GM12878 (cell line): ENCODE measurements at regions not wholly inside any gene's neighbourhood (a gene's known extent, or its start where the extent isn't known, plus 50 kb on each side); places are given as distances from the start of the nearest gene placed in this dataset.

Experiments
- ATAC-seq: fragments of 200-7000 bp; cut with Tn5 transposase; 3 replicates; pipeline ENCODE4 v1.9.1; 2020; ENCODE audit warnings: mild to moderate bottlenecking, moderate library complexity
- BruUV-seq: library from RNA; stranded (reverse); fragments of 400-500 nt; replicated peaks from 2 replicates; lab custom pipeline; 2021; lab: Mats Ljungman, UMichigan
- CTCF ChIA-PET: fragments of 300-600 bp; sonication (Branson Sonifier 250); formaldehyde crosslinking; extraction: SDS; loops from one replicate; lab custom pipeline; 2021; ENCODE audit warnings: inconsistent platforms; lab: Yijun Ruan, JAX
- POLR2A ChIA-PET: fragments of 350-600 bp; formaldehyde crosslinking; extraction: SDS; loops from one replicate; lab custom pipeline; 2021; ENCODE audit warnings: inconsistent platforms; lab: Charles Lee
- RAD21 ChIA-PET: fragments of 300-600 bp; sonication (Branson Sonifier 250); formaldehyde crosslinking; loops from one replicate; lab custom pipeline; 2023; ENCODE audit warnings: antibody characterized with exemption; ENCODE audit not compliant: unreplicated experiment; lab: Charles Lee
- SMC1A ChIA-PET: fragments of 300-600 bp; sonication (Branson Sonifier 250); formaldehyde crosslinking; loops from one replicate; lab custom pipeline; 2023; ENCODE audit not compliant: unreplicated experiment, uncharacterized antibody; lab: Charles Lee
- DNase-seq: peaks from one replicate; pipeline ENCODE4 v3.0.0-alpha.2; 2011; ENCODE audit warnings: low read depth, low spot score
- FAIRE-seq: peaks from 3 replicates; lab custom pipeline; 2011; peaks lifted over from hg19 to GRCh38; lab: Jason Lieb, UNC
- H2AFZ ChIP-seq: 2 replicates; pipeline ENCODE4 v1.6.0; 2011; ENCODE audit warnings: low read depth, low read length, control low read depth; ENCODE audit not compliant: control insufficient read depth
- H3K27ac ChIP-seq: 2 replicates; pipeline ENCODE4 v1.5.1; 2011; ENCODE audit warnings: control low read depth; ENCODE audit not compliant: control insufficient read depth, insufficient read depth
- H3K27me3 ChIP-seq, 2 experiments: replicated peaks in 1 of 2; 2 replicates each; pipeline versions ENCODE4 v1.6.0 to v1.6.1; 2011; ENCODE audit warnings: low read length in 1 of 2; ENCODE audit not compliant: control insufficient read depth in 2 of 2, insufficient read depth in 2 of 2
- H3K36me3 ChIP-seq, 2 experiments: 2 replicates each; pipeline ENCODE4 v1.5.1; 2011; ENCODE audit warnings: low read length in 1 of 2; ENCODE audit not compliant: control insufficient read depth in 2 of 2, insufficient read depth in 2 of 2
- H3K4me1 ChIP-seq: 2 replicates; pipeline ENCODE4 v1.6.1; 2011; ENCODE audit warnings: mild to moderate bottlenecking, low read length, moderate library complexity, mixed read lengths; ENCODE audit not compliant: control insufficient read depth, insufficient read depth
- H3K4me2 ChIP-seq: 2 replicates; pipeline ENCODE4 v1.6.0; 2011; ENCODE audit warnings: control low read depth; ENCODE audit not compliant: control insufficient read depth, insufficient read depth
- H3K4me3 ChIP-seq: fragments of 200-600 bp; sonication (generic); 2 replicates; pipeline ENCODE4 v1.5.1; 2016
- H3K79me2 ChIP-seq: 2 replicates; pipeline ENCODE4 v1.6.0; 2011; ENCODE audit warnings: low read length; ENCODE audit not compliant: control insufficient read depth, insufficient read depth
- H3K9ac ChIP-seq: 2 replicates; pipeline ENCODE4 v1.8.0; 2011; ENCODE audit warnings: low read length, control low read depth, mixed read lengths; ENCODE audit not compliant: control insufficient read depth, insufficient read depth
- H3K9me3 ChIP-seq: replicated peaks from 3 replicates; pipeline ENCODE4 v1.5.1; 2011; ENCODE audit warnings: mild to moderate bottlenecking, low read length; ENCODE audit not compliant: control insufficient read depth, insufficient read depth
- H4K20me1 ChIP-seq: 2 replicates; pipeline ENCODE4 v1.6.0; 2011; ENCODE audit not compliant: control insufficient read depth, insufficient read depth
- CHD2 ChIP-seq: IDR thresholded peaks from 2 replicates; pipeline ENCODE4 v1.6.1; 2011; ENCODE audit warnings: low read depth, low read length, improper control_type of control experiment, borderline replicate concordance
- ESRRA ChIP-seq: IDR thresholded peaks from 2 replicates; pipeline ENCODE4 v1.6.1; 2012; ENCODE audit warnings: mild to moderate bottlenecking, low read length, improper control_type of control experiment
- IRF3 ChIP-seq: fragments of 450-650 bp; IDR thresholded peaks from 2 replicates; pipeline ENCODE4 v1.6.1; 2014; ENCODE audit warnings: mild to moderate bottlenecking
- LARP7 ChIP-seq: fragments of 450-650 bp; IDR thresholded peaks from 2 replicates; pipeline ENCODE4 v1.6.1; 2017; ENCODE audit warnings: mild to moderate bottlenecking
- NBN ChIP-seq: fragments of 450-650 bp; IDR thresholded peaks from 2 replicates; pipeline ENCODE4 v1.6.1; 2016
- RAD51 ChIP-seq: fragments of 450-650 bp; IDR thresholded peaks from 2 replicates; pipeline ENCODE4 v1.6.1; 2016; ENCODE audit warnings: moderate library complexity, mild to moderate bottlenecking, inconsistent platforms
- SKIL ChIP-seq: fragments of 450-650 bp; IDR thresholded peaks from 2 replicates; pipeline ENCODE4 v1.6.1; 2017; ENCODE audit warnings: mild to moderate bottlenecking, low read depth, inconsistent platforms; ENCODE audit not compliant: poor library complexity, severe bottlenecking
- WRNIP1 ChIP-seq: IDR thresholded peaks from 2 replicates; pipeline ENCODE4 v1.6.1; 2011; ENCODE audit warnings: low read depth, low read length, improper control_type of control experiment, borderline replicate concordance
- WGBS: methylation state at CpG from one replicate; pipeline ENCODE4 v1.1.6; 2016; ENCODE audit warnings: low lambda C conversion rate; ENCODE audit not compliant: insufficient replicate concordance, insufficient coverage; ENCODE audit errors: missing lambda C conversion rate; 5-methylcytosine and 5-hydroxymethylcytosine counted together
- in situ Hi-C: fragments of 300-500 bp; cut with MboI; formaldehyde crosslinking; loops from 9 replicates; pipeline ENCODE4 v1.14.3; 2018; ENCODE audit warnings: mixed read lengths
- intact Hi-C: fragments of 100-400 bp; cut with micrococcal nuclease; formaldehyde crosslinking; loops from one replicate; pipeline ENCODE4 v1.14.2; 2022; ENCODE audit not compliant: unreplicated experiment
- TF ChIP-seq, protein P1 (sequence below): fragments of 450-650 bp; IDR thresholded peaks from 2 replicates; pipeline ENCODE4 v1.6.1; 2017; ENCODE audit warnings: mild to moderate bottlenecking
- TF ChIP-seq, protein P2 (sequence below): fragments of 450-650 bp; IDR thresholded peaks from 2 replicates; pipeline ENCODE4 v1.6.1; 2017; ENCODE audit warnings: borderline replicate concordance
- TF ChIP-seq, protein P3 (sequence below): IDR thresholded peaks from 2 replicates; pipeline ENCODE4 v1.6.1; 2011; ENCODE audit warnings: borderline replicate concordance, low read depth, mild to moderate bottlenecking, moderate library complexity, low read length; ENCODE audit not compliant: insufficient read depth, poor library complexity, severe bottlenecking

DNA sequence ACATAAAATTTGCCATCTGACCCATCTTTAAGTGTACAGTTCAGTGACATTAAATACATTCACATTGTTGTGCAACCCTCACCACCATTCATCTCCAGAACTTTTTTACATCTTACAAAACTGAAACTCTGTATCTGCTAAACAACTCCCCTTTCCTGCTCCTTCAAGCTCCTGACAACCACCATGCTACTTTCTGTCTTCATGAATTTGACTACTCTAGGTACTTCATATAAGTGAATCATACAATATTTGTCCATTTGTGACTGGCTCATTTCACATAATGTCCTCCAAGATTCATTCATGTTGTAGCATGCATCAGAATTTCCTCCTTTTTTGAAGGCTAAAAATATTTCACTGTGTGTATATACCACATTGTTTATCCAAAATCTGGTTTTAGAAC lies 86.9 kb upstream of the SMLR1 start (continued):
- TF ChIP-seq, protein P1, sequence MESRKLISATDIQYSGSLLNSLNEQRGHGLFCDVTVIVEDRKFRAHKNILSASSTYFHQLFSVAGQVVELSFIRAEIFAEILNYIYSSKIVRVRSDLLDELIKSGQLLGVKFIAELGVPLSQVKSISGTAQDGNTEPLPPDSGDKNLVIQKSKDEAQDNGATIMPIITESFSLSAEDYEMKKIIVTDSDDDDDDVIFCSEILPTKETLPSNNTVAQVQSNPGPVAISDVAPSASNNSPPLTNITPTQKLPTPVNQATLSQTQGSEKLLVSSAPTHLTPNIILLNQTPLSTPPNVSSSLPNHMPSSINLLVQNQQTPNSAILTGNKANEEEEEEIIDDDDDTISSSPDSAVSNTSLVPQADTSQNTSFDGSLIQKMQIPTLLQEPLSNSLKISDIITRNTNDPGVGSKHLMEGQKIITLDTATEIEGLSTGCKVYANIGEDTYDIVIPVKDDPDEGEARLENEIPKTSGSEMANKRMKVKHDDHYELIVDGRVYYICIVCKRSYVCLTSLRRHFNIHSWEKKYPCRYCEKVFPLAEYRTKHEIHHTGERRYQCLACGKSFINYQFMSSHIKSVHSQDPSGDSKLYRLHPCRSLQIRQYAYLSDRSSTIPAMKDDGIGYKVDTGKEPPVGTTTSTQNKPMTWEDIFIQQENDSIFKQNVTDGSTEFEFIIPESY = no peak
- TF ChIP-seq, protein P2, sequence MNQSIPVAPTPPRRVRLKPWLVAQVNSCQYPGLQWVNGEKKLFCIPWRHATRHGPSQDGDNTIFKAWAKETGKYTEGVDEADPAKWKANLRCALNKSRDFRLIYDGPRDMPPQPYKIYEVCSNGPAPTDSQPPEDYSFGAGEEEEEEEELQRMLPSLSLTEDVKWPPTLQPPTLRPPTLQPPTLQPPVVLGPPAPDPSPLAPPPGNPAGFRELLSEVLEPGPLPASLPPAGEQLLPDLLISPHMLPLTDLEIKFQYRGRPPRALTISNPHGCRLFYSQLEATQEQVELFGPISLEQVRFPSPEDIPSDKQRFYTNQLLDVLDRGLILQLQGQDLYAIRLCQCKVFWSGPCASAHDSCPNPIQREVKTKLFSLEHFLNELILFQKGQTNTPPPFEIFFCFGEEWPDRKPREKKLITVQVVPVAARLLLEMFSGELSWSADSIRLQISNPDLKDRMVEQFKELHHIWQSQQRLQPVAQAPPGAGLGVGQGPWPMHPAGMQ = no peak

DNA sequence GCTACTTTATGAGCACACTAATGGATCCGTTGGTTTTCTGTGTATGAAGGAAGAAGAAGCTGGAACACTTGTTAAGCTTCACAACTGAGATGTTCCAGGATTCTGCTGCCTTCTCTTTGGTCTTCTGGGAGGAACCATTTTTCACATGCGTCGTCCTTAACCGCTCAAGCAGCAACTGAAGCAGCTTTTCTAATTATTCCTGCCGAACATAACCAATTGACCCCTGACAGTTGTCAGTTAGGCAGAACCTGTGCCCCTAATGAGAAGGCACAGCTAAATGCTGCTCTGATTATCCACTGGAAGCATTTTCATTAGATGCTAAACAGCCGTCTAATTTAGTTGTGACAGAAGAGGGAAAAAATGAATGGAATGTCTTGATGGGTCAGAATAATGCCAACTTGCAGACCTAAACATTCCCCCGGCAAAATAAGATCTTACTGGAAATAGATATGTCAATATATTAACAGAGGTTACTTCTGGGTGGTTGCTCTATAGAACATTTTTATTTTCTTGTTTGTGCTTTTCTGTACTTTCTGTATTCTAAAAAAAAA lies 85.0 kb upstream of the SMLR1 start:
- Histone ChIP-seq H3K27me3 (no peaks in the 10 kb centered on the region), H3K4me2 (no peak overlapping the region), H3K9ac (no peak overlapping the region), H3K36me3 (no peaks in the 10 kb centered on the region), H3K4me3 (no peak overlapping the region), H3K27ac (no peak overlapping the region), H3K4me1 (no peaks in the 10 kb centered on the region), H4K20me1 (no peaks in the 10 kb centered on the region), H3K9me3 (no peaks in the 10 kb centered on the region), H2AFZ (no peak overlapping the region), H3K79me2 (no peaks in the 10 kb centered on the region)
- FAIRE-seq = no peak
- no peak for DNase-seq
- no peak for ATAC-seq
- intact Hi-C loops = no loop called here
- POLR2A ChIA-PET = no interaction called here
- SMC1A ChIA-PET = interaction anchor here (0.9 kb wide), 2 partner anchors 11 to 44 kb away, joined by 3 to 4 read pairs; no protein-coding TSS in a partner anchor
- TF ChIP-seq NBN = no peak
- TF ChIP-seq IRF3 = no peak
- TF ChIP-seq RAD51 = no peak
- TF ChIP-seq WRNIP1 = no peak
- TF ChIP-seq, protein P3, sequence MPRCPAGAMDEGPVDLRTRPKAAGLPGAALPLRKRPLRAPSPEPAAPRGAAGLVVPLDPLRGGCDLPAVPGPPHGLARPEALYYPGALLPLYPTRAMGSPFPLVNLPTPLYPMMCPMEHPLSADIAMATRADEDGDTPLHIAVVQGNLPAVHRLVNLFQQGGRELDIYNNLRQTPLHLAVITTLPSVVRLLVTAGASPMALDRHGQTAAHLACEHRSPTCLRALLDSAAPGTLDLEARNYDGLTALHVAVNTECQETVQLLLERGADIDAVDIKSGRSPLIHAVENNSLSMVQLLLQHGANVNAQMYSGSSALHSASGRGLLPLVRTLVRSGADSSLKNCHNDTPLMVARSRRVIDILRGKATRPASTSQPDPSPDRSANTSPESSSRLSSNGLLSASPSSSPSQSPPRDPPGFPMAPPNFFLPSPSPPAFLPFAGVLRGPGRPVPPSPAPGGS = no peak
- TF ChIP-seq ESRRA = no peak
- no peak for TF ChIP-seq LARP7
- TF ChIP-seq CHD2 = no peak
- no peak for TF ChIP-seq SKIL
- WGBS = 64% methylated on average over 7 of the region's 7 CpGs
- CTCF ChIA-PET = interaction anchor here (1.3 to 1.8 kb wide), 2 partner anchors 9 to 13 kb away, joined by 3 to 4 read pairs; no protein-coding TSS in a partner anchor
- RAD21 ChIA-PET = no interaction called here
- in situ Hi-C loops = no loop called here
- no TSS peak for BruUV-seq
